NCI-H1092 treated with DMSO at 0.1 percent for 48 hours (cell line): ENCODE measurements at regions not wholly inside any gene's neighbourhood (a gene's known extent, or its start where the extent isn't known, plus 50 kb on each side); places are given as distances from the start of the nearest gene placed in this dataset.

ENCODE experiments used
- DNase-seq: peaks from one replicate; lab custom pipeline; 2025; lab: John Stamatoyannopoulos, UW

DNA sequence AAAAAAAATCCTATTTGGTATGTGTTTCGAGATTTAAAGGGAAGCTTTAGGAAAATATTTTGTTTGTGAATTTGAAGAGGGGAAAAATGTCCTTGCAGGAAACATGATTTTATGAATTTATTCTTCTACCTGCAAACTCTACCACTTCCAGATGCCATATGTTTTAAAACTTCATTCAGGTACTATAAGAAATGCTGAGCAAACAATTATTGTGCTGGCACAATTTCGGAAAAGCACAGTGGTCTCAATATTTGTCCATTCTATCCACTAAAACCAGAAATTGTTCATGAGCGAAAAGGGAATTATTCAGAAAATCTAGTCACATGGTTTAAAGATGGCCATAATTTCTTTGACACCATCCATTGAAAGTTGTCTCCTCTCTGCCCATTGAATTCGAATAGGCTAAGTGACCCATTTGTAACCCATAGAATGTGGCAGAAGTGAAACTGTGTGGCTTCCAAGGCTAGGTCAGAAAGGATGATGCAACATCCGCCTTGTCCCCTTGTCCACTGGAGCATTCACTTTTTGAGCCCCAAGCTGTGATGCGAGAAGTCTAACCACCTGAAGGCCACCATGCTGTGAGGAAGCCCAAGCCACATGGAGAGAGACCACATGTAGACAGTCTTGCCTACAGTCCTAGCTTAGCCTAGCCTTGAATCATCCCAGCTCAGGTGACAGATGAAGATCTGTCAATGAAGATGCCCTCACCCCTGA is 189.8 kb upstream of the PRKCQ start:
- DNase-seq: no peak

DNA sequence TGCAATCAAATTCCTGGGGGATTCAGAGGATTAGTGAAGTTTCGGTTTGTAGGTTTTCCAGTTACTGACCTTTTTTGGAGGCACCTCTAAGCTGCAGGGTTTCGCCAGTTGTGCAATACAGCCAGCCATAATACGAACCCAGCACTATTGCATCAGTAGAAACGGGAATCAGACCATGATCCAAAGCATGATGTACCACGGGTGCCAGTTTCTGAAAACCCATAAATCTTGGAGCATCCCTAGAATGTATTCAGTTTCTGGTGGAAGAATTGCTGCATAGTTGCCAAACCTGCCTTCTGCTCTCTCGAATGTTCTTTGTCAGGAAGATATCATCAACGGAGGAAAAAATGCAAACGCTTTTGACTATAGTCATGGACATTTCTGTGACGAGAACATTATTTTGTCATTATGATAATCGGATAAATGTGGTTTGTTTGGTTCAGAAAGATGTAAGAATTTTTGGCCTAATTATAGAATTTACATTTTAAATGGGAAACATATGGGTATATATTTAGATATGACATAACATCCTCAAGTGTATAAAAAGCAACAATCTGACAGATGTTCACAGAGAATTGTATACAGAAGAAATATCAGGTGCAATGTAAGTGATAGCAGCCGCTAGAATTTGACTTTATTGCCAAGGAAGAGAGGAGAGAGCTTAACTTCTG is 186.2 kb upstream of the PRKCQ start:
- no peak for DNase-seq

DNA sequence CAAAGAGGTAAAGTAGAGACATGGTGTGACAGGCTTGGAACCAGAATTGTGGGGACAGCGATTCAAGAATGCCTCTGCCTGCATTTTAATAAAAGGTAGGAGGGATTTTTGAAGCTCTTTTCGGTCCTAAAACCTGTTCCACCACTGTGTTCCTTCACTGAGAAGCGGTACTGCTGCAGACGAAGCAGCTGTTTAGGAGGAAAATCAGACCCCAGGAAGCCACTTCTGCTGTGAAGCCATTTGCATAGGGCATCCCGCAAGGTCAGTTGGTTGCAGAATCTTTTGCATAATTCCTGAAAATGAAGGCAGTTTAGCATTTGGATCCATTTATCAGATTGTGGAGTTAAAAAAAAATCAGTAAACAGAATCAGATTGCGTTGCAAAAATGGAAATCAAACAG is 183.3 kb upstream of the PRKCQ start:
- DNase-seq: no peak

DNA sequence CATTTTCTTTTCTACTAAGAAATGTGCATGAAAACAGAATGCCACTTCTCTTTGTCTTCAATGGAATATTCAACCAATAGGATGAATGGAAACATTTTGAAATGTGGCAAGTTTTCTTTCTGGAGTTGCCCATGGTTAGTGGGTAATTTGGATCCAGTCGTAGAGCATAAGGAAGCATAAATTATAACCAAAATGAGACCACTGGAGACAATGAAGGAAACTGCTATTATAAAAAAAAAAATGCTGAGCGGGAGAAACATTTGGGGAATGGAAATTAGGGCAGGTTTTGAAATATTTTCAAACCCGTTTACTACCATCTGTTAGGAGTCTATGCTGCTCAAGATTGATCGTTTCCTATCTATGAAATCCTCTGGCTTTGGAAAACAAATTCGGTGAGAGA is 182.9 kb upstream of the PRKCQ start:
- no peak for DNase-seq

DNA sequence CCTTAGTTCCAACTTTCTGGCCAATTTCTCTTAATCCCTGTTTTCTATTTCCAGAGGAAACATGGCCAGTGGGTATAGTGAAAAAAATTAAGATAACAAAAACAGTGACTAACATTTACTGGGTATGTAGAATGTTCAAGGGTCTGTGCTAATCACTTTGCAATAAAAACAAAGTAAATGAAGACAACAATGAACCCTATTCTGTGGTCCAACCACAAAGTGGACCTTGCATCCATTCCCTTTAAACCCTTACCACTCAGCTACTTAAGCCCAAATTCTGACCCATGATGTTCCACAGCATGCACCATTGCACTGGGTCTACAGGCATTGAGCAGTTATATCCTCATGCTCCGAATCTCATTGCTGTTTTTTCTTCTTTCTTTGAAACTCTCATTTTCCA is 179.9 kb upstream of the PRKCQ start:
- no peak for DNase-seq

DNA sequence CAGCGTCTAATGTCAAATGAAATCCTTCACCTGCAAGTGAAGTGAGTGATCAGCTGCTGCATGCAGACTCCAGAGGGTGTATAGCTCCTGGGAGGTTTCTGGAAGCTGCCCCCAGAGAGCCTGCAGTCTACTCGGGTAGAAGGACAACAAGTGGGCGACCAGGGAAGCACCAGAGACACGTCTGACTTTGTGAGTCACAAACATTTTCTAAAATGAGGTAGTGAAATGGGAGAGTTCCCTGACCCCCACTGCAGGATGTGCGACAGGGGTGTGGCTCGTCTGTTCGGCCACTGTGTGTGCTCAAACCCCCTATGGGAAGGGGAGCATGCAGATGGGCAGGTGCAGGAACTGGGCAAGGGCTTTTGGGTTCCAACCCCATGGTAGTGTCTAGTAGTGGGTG is 177.1 kb upstream of the PRKCQ start:
- DNase-seq: no peak

DNA sequence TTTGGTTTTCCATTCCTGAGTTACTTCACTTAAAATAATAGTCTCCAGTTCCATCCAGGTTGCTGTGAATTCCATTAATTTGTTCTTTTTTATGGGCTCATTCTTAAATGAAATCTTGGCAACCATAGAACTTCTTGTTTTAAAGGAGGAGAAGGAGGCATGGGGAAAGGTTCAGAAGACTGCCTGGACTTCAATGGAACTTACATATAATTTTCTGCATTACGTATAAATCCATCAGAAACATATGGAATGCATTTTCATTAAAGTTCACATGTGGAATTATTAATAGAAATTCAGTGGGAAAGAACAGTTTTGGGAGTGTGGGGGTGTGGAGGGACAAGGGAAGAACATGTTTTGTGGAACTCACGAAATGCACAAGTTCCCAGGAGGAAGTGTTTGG is 176.6 kb upstream of the PRKCQ start:
- DNase-seq: no peak

DNA sequence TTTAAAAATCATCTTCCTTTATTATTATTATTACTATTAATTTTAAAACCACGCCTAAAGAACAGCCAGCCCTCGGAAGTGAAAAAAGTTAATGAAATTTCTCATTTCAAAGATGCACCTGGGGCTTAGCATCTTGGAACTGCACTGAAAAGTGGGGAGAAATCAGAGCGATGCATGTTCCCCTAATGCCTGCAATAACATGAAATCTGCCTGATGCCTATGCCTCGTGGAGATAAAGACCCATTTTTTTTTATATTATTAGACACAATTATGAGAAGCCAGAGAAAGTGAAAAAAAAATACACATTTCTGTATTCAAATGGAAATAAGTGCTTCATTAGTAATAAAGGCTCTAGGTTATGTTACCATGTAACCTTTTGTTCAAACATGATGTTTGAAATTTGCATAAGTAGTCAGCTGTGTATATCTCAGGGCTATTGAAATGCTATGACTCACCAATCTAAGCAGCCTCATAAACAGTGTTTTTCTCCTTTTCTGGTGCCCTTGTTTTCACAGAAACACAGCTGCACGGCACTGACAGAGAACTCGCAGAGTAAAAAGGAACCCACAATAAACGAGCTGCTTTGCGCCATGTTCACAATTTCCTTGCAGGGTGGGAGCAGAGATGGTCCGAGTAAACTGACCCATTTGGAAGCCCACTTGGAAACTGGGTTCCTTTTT is 175.8 kb upstream of the PRKCQ start:
- DNase-seq: no peak

DNA sequence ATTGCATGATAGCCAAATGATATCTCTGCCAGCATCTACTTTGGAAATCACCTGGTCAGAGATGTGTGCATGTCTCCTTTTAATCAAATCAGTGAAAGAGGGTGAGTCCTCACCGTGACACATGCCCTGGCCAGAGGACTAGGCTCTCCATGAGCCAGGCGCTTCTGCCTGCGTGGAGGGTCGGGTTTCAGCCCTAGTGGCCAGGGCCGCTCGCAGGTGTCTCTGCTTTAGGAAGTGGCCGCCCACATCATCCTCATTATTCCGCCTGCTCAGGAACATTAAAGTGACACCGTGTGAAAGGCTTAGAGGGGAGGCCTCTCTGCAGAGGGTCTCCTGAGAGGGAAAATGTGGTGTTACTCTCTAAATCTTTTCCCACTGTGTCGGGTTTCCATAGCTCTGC is 173.6 kb upstream of the PRKCQ start:
- no peak for DNase-seq

DNA sequence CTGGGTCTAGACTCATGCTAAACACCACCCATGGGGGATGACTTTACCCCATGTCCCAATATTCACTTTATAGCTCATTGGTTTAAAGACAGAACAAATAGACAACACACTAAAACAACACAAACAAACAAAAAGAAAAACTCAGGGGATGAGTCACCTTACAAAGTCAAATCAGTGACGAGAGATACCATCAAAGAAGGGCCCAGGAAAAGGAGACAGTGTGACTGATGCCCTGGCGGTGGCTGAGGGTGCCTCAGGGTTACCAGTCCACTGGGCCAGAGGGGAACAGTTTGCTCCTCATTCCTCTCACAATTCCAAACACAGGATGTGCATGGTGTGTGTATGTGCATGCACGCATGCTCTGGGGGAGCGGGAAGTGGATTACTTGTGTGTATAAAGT is 171.3 kb upstream of the PRKCQ start:
- no peak for DNase-seq

DNA sequence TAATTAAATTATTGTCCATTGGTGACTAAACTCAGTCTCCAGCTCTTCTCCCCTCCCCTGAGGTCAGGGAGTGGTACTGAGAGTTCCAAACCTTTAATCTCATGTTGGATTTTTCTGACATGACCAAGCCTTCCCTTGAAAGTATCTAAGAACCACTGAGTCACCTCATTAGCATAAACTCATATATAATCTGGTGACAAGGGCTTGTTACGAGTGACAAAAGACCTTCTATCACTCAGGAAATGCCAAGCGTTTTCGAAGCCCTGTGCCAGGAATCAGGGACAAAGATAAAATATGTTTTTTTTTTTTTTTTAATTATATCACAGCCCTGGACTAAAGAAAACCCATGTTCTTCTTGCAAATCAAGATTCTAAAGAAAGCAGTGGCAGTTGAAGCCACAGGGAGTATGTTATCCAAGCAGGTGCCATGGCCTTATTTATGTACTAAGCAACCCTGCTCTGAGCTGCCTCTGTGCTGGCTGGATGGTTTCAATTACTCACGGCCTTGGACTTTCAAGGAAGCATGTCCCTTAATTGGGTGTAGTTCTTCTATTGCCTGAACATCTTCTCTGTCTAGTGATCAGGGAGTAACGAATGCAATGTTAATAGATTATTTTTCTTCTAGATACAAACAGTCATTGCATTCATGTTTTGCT is 169.0 kb upstream of the PRKCQ start:
- DNase-seq: no peak

DNA sequence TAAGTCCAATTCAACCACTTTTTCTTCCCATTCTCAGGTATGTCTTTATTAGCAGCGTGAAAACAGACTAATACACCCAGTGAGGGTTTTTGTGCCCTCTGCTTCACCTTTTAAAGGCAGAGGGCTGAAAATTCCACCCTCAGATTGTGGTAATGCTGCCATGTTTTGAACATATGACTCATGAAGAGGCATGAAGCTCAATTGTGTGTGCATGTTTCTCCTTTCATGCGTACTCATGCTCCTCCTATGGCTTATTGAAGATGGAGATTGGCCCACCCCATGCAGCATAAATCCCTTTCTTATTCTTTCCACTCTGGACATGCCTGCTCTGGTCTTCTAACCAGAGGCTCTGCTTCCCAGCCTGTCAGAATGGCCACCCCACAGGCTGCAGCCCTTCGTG is 168.0 kb upstream of the PRKCQ start:
- DNase-seq: no peak

DNA sequence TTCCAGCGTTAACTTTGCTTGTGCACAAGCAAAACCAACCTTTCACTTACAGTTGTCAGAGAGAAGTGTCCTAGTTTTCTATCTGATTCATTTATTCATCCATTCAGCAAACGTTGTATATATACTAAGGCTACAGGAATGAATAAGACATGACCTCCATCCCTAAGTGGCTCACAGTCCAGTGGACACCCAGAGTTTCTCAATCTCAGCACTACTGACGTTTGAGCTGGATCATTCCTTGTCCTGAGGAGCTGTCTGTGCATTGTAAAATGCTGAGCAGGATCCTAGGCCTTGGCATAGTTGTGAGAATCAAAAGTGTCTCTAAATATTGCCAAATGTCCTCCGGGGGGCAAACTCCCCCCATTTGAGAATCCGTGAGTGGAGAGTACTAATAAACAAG is 166.7 kb upstream of the PRKCQ start:
- no peak for DNase-seq

DNA sequence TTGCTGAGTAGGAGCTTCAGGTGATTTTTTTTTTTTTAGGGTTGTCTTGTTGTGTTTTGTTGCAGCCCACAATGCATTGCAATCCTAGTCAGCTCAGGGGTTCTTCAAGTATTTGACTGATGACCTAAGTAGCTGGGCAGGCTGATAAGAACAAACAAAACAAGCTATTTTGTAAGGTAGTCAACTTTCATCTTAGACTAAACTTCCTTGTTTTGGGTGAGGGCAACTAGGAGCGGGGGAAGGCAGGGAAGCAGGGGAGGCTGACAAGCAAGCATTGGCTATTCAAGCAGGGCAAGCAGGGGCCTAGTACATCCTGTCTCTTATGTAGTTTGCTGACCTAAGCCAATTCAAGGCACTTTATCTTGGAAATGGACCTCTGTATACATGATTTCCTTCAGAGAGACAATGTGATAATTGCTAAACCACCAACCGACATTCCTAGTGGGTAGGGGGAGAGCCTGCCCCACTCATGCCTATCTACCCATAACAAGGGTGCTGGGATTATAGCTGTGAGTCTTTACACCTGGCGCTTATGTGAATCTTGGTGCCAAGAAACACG is 163.3 kb upstream of the PRKCQ start:
- DNase-seq: no peak

DNA sequence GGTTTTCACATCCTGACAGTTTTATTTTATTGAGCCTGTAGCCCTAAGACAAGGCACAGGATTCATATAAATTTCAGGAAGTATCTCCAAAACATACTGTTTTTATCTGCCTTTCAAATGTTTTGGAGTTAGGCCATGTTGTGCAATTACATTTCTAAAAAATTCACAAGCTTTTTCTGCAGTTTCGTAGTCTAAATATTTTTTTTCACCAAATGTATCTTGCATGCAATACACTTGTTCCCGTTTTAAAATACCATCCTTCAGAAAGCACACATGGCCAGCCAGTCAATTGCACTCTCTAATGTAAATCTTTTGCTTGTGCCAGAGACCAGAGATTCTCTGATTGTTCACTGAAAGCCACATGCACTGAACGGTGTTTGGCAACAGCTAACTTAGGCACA is 161.5 kb upstream of the PRKCQ start:
- DNase-seq: no peak

DNA sequence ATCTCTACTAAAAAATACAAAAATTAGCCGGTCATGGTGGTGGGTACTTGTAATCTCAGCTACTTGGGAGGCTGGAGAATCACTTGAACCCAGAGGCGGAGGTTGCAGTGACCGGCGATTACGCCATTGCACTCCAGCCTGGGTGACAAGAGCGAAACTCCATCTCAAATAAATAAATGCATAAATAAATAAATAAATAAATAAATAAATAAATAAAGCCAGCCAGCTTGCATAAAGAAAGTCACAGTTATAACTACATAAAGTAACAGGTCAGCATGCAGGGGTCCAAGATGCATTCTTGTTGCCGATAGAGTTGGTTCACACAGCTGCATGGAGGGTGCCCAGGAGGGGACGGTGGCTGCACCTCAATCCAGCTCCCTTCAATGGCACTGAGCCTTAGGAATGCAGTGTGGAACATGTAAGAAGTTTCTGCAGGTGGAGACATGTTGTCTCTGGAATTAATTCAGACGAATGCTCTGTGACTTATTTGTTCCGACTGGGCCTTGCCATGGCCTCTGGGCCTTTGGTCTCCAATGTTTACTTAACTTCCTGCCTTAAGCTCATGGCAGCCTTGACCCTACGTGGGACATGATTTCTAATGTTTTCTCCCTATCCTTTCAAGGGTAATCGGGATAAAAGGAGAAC is 159.6 kb upstream of the PRKCQ start:
- DNase-seq: no peak

DNA sequence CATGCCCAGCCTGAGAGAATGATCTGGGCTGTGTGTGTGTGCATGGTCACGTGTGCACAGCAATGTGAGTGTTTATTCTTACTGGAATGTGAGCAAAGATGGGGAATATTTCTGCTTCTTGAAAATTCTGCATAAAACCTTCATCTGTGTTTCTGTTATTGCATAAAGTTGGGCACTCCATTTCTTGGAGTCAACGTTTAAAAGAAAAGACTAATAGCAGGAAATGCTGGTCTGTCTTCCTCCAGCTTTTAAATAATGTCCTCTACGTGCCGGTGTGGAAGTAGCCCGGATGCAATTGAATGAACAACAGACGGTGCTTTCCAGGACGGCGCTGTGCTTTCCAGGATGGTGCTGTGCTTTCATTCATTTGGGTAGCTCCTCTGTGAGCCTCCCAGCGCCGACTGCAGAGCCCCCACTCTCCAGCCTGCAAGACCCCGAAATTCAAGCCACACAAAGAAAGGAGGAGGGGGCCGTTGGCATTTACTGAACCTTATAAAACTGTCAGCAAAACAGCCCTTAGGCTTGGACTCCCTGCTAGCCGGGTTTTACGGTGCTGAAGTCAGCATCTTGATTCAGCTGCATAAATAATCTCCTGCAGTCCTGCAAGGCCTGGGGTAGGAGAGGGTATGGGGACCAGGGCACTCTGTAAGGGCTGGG is 158.2 kb upstream of the PRKCQ start:
- DNase-seq: no peak

DNA sequence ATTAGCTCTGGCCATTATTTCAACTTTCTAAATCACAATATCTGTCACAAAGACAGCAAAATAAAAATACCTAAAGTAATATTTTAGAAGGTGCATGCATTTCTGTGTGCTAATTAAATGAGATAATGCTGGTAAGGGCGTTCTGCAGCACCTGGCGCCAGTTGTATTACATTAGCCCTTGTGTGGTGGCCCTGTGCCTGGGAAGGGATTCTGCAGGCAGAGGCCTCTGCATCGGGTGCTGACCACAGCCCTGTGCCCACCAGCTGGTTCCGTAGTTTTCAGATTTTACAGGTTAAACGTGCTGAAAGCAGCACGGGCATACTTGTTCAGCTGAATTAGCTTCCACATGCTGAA is 157.7 kb upstream of the PRKCQ start:
- no peak for DNase-seq

DNA sequence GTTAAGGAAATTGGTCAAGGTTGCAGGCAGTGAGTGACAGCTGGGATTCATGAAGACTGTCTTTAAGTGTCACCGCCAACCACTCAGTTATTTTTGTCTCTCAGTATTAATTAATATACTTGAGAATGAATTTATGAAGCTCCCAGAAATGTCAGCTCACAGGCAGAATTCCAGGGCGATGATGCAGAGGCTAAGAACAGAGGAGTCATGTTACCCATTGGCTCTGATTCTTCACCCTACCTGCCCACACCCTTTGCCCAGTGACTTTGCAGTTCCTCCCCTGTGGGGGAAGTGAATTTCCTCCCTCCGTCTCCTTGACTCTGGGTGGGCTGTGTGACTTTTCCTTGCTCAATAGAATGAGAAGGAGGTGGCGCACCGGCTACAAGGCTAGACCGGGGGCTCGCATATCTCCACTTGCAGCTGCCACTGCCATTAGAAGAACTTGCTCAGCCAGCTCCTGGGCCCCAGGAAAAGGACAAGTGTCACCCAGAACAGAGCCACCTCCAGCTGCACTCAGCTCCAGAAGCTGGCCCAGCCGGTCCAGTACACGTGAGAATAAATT is 157.1 kb upstream of the PRKCQ start:
- no peak for DNase-seq

DNA sequence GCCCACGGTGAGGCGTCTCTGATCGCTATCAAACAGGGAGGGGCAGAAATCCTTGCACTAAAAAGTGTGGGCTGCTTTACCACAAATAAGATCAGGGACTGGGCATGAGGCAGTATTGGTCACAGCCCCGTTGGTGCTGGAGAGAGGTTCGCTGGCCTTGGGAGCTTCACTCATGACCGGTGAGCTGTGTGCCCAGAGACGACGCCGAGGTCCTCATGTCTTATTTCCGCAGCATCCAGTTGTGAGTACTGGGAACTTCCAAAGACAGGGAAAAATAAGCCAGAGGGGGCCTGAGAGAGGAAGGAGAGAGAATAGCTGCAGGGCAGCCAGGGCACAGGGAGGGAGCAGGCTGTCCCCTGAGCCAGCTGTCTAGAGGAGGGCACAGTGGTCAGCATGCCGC is 154.2 kb upstream of the PRKCQ start:
- no peak for DNase-seq

DNA sequence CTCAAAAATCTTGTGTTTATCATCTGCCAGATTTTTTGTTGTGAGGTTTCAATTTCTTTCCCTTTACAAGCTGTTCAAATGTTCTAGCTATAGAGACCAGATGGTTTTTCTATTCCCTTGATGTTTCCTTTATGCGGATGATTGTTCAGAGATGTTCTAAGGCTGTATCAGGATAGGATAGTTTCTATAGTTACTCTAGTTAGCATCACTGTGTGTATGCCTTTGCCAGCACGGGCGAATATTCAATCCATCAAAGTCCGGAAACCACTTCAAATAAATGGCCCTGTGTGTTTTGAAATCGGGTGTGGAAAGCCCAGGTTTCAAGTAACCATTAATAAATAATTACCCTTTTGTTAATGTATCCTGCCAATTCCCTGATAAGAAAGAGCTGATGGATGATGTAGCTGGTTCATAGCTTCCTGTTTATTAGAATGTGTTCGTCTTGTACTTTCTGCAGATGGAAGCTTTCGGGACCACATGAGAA is 149.8 kb upstream of the PRKCQ start:
- no peak for DNase-seq
